Peyer's patch (tissue), 4 donors: ENCODE measurements at regions not wholly inside any gene's neighbourhood (a gene's known extent, or its start where the extent isn't known, plus 50 kb on each side); places are given as distances from the start of the nearest gene placed in this dataset.

Experiments used
- DNase-seq, 3 donors: peaks; one replicate each; pipeline ENCODE4 v3.0.0-alpha.2; 2017 to 2019
- H3K27ac ChIP-seq, 4 donors: fragments of 200-600 bp; sonication (generic); one replicate each; pipeline ENCODE4 v1.5.1; 2016 to 2019
- H3K27me3 ChIP-seq, 2 donors: fragments of 200-600 bp; sonication (generic); one replicate each; pipeline ENCODE4 v1.5.1; 2019
- H3K36me3 ChIP-seq, 3 donors: fragments of 200-600 bp; sonication (generic); one replicate each; pipeline ENCODE4 v1.5.1; 2016 to 2019
- H3K4me1 ChIP-seq, 4 donors: fragments of 200-600 bp; sonication (generic); one replicate each; pipeline ENCODE4 v1.5.1; 2016 to 2019
- H3K4me3 ChIP-seq, 4 donors: fragments of 200-600 bp; sonication (generic); 1 replicate in 3 of 4; 2 replicates in 1 of 4; pipeline ENCODE4 v1.5.1; 2016 to 2019; ENCODE audit warnings: mild to moderate bottlenecking in 1 of 4
- H3K9me3 ChIP-seq, 4 donors: fragments of 200-600 bp; sonication (generic); one replicate each; pipeline ENCODE4 v1.5.1; 2016 to 2019; ENCODE audit warnings: mild to moderate bottlenecking in 1 of 4
- POLR2A ChIP-seq, 2 donors: fragments of 450-650 bp; IDR thresholded peaks; one replicate each; pipeline ENCODE4 v1.5.1; 2017; ENCODE audit warnings: antibody characterized with exemption in 2 of 2, mild to moderate bottlenecking in 2 of 2, moderate library complexity in 2 of 2
- TF ChIP-seq, protein P1 (sequence below), 6 experiments: fragments of 450-650 bp in 4 of 6; fragments of 200-600 bp in 2 of 6; sonication (generic) in 1 of 6; IDR thresholded peaks; one replicate each; pipeline ENCODE4 v1.5.1; 2017 to 2019; ENCODE audit warnings: antibody characterized with exemption in 6 of 6, mild to moderate bottlenecking in 3 of 6, moderate library complexity in 1 of 6

DNA sequence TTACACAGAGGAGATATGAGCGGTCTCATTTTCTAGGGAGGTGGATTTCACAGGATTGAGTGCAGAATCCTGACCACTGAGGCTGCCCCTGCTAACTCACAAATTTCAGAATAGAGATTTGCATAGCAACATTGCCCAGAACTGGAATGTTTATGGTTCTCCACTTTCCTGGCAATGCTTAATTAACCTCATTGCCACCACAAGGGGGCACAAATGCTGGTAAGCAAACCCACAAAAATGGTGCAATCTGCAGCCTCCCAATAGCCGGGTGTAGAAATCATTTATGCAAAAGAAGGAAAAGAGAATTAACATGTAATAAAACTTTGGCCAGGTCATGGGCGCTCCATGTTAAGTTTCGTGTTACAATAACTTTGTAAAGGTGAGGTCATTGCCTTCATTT lies 112.4 kb downstream of the CYRIA start:
- no peak for TF ChIP-seq POLR2A (IDR thresholded peaks at IDR 0.05)
- TF ChIP-seq, protein P1, sequence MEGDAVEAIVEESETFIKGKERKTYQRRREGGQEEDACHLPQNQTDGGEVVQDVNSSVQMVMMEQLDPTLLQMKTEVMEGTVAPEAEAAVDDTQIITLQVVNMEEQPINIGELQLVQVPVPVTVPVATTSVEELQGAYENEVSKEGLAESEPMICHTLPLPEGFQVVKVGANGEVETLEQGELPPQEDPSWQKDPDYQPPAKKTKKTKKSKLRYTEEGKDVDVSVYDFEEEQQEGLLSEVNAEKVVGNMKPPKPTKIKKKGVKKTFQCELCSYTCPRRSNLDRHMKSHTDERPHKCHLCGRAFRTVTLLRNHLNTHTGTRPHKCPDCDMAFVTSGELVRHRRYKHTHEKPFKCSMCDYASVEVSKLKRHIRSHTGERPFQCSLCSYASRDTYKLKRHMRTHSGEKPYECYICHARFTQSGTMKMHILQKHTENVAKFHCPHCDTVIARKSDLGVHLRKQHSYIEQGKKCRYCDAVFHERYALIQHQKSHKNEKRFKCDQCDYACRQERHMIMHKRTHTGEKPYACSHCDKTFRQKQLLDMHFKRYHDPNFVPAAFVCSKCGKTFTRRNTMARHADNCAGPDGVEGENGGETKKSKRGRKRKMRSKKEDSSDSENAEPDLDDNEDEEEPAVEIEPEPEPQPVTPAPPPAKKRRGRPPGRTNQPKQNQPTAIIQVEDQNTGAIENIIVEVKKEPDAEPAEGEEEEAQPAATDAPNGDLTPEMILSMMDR (IDR thresholded peaks at IDR 0.05) = peak in 5 of 6 experiments; percentile 14 to 48 (median 44)
- peak in 2 of 3 donors; percentile 29 to 48 for DNase-seq
- H3K27ac ChIP-seq = no peak overlapping the region
- peaks cover 0 to 11% (median 0%) of the 10 kb centered on the region in 3 donors for H3K36me3 ChIP-seq
- no peaks in the 10 kb centered on the region for H3K9me3 ChIP-seq
- no peaks in the 10 kb centered on the region for H3K4me1 ChIP-seq
- no peaks in the 10 kb centered on the region for H3K27me3 ChIP-seq
- H3K4me3 ChIP-seq = no peak overlapping the region

DNA sequence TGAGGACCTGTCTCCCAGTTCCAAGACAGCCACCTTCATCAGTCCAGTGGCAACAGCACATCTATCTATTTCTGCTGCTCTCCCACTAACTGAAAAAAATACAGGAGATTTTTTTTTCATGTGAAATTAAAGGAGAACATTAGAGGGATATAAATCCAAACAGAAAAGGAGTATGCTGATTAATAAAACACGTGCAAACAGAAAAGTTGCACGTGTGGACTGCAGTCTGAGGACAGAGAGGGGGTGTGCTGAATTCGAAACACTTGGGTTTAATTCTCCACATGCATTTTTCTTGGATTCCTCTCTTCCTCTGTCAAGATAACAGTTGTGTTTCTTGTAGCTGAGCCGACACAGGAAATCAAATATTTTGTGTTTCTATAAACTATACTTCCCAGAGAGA lies 113.4 kb downstream of the CYRIA start:
- Histone ChIP-seq H3K36me3 (peaks cover 0 to 7% (median 0%) of the 10 kb centered on the region in 3 donors), H3K27me3 (no peaks in the 10 kb centered on the region), H3K4me1 (no peaks in the 10 kb centered on the region), H3K9me3 (no peaks in the 10 kb centered on the region), H3K27ac (no peak overlapping the region), H3K4me3 (no peak overlapping the region)
- no peak for TF ChIP-seq POLR2A (IDR thresholded peaks at IDR 0.05)
- TF ChIP-seq, protein P1 (IDR thresholded peaks at IDR 0.05) = no peak
- no peak for DNase-seq

DNA sequence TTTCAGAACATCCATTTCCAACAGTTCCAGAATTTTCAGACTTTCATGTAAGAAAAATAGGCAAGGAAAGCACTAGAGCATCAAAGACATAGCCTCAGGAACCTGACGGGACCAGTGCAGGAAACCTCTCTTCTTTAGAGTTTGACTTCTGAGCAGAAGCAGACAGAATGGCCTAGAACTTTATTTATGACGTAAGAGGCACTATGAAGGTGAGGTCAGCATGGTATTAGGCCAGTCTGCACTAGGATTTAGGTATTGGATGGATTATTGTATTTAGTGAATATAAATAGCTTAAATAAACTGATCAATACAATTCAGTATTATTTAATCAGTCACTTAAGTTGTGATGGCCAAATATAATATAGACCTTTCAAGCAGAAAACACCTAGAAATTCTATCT lies 117.6 kb downstream of the CYRIA start:
- Histone ChIP-seq H3K4me3 (no peak overlapping the region), H3K27me3 (no peaks in the 10 kb centered on the region), H3K9me3 (no peaks in the 10 kb centered on the region), H3K36me3 (no peaks in the 10 kb centered on the region), H3K27ac (no peak overlapping the region), H3K4me1 (no peaks in the 10 kb centered on the region)
- DNase-seq = no peak
- TF ChIP-seq, protein P1 (IDR thresholded peaks at IDR 0.05) = no peak
- TF ChIP-seq POLR2A (IDR thresholded peaks at IDR 0.05) = no peak

DNA sequence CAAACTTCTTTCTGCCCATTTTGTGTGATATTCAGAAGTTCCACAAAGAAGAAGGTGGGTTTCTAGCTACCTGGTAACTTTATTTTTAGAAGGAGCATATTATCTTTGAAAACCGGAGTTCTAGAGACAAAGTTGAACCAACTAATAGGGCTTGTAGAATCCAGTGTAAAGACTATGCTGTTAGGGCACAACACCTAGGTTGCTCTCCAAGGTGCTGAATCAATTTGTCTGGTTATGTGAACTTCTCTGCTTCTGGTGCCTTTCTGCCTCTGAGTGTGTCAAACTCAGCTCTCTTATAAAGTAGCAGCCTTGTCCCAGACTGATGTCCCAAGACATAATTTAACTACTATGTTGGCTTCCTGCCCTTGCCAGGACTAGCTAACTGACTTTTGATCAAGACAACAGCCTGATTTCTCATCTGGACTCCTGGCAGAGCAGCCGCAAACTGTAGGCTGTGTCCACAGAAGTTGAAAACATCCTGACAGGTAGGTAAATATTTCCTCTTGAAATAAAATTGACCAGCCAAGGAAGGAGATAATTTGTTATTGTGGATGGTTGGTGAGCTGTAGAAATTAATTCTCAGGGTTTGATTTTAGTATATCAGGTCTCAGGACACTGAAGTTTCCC lies 119.4 kb downstream of the CYRIA start:
- H3K27ac ChIP-seq = no peak overlapping the region
- H3K4me3 ChIP-seq = no peak overlapping the region
- no peak for DNase-seq
- no peaks in the 10 kb centered on the region for H3K9me3 ChIP-seq
- no peak for TF ChIP-seq POLR2A (IDR thresholded peaks at IDR 0.05)
- TF ChIP-seq, protein P1 (IDR thresholded peaks at IDR 0.05) = no peak
- H3K36me3 ChIP-seq = no peaks in the 10 kb centered on the region
- H3K27me3 ChIP-seq = no peaks in the 10 kb centered on the region
- no peaks in the 10 kb centered on the region for H3K4me1 ChIP-seq

DNA sequence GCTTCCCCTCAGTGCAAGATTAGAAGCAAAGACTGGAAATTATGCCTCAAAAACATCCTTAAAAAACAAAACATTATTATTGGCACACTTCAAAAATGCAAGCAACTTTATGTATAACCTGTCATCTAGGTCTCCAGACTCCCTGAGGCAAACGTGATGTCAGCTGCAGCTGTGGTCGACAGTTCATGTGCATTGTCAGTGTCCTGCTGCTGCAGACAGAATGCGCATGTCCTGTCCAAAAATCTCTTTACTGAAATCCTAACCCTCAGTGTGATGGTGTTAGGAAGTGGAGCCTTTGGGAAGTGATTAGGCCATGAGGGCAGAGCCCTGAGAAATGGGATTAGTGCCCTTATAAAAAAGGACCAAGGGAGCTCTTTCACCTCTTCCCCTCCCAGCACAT lies 126.9 kb downstream of the CYRIA start:
- no peaks in the 10 kb centered on the region for H3K36me3 ChIP-seq
- no peaks in the 10 kb centered on the region for H3K9me3 ChIP-seq
- TF ChIP-seq, protein P1 (IDR thresholded peaks at IDR 0.05) = no peak
- TF ChIP-seq POLR2A (IDR thresholded peaks at IDR 0.05) = no peak
- no peak overlapping the region for H3K4me3 ChIP-seq
- H3K27ac ChIP-seq = no peak overlapping the region
- no peaks in the 10 kb centered on the region for H3K27me3 ChIP-seq
- DNase-seq = no peak
- H3K4me1 ChIP-seq = no peaks in the 10 kb centered on the region

DNA sequence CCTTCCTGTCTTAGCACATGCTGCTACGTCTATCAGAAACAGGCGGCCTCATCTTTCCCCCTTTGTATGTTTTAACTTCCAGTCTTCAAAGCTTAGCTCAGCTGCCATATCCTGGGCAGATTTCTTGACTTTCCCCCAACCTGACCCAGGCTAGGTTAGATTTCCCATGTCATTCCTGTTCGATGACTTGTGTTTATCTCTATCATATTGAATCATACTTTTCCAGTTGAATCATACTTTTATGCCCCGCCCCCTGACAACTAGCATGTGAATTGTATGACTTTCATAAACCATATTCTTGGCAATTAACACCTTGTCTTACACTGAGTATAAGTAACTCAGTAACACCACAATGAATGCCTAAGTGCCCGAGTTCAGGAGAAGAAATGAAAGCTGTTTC lies 128.3 kb downstream of the CYRIA start:
- H3K27me3 ChIP-seq = no peaks in the 10 kb centered on the region
- TF ChIP-seq, protein P1 (IDR thresholded peaks at IDR 0.05) = no peak
- TF ChIP-seq POLR2A (IDR thresholded peaks at IDR 0.05) = no peak
- DNase-seq = no peak
- no peaks in the 10 kb centered on the region for H3K9me3 ChIP-seq
- H3K4me1 ChIP-seq = no peaks in the 10 kb centered on the region
- H3K36me3 ChIP-seq = no peaks in the 10 kb centered on the region
- no peak overlapping the region for H3K4me3 ChIP-seq
- H3K27ac ChIP-seq = no peak overlapping the region
